PC-3 (cell line): ENCODE measurements at regions not wholly inside any gene's neighbourhood (a gene's known extent, or its start where the extent isn't known, plus 50 kb on each side); places are given as distances from the start of the nearest gene placed in this dataset.

Experiments used
- CTCF ChIP-seq: fragments of 300-600 bp; sonication (generic); conservative IDR thresholded peaks from 2 replicates; pipeline ENCODE4 v1.5.1; 2017; ENCODE audit warnings: antibody characterized with exemption, low read depth, mild to moderate bottlenecking, low read length
- EZH2 ChIP-seq: fragments of 300-600 bp; sonication (generic); IDR thresholded peaks from one replicate; pipeline ENCODE4 v1.6.1; 2017; ENCODE audit warnings: antibody characterized with exemption, mild to moderate bottlenecking, low read length; ENCODE audit not compliant: unreplicated experiment
- EZH2phosphoT487 ChIP-seq: fragments of 300-600 bp; sonication (generic); IDR thresholded peaks from 2 replicates; pipeline ENCODE4 v1.6.1; 2018; ENCODE audit warnings: mild to moderate bottlenecking, antibody characterized with exemption, low read length, borderline replicate concordance

- peak; percentile 35 for TF ChIP-seq CTCF
- TF ChIP-seq EZH2: no peak
- TF ChIP-seq EZH2phosphoT487: no peak
Measured at GRCh38 chr3:152713989-152714388, 120.9 kb upstream of the P2RY1 start.
